Neural crest cell (in vitro differentiated cells): ENCODE measurements at regions not wholly inside any gene's neighbourhood (a gene's known extent, or its start where the extent isn't known, plus 50 kb on each side); places are given as distances from the start of the nearest gene placed in this dataset.
A peak's percentile ranks its signal among the peaks of the same experiment; 100 is the strongest.

ENCODE experiments used
- DNase-seq: peaks from one replicate; pipeline ENCODE4 v3.0.0; 2021; ENCODE audit warnings: low read depth, mixed read lengths, low spot score
- H3K27ac Mint-ChIP-seq: one replicate; pipeline ENCODE4 v1.8.0; 2021; ENCODE audit warnings: mild to moderate bottlenecking, mixed read lengths; ENCODE audit not compliant: unreplicated experiment
- H3K27me3 Mint-ChIP-seq: 2 replicates; pipeline ENCODE4 v1.8.0; 2021; ENCODE audit warnings: low read depth, mild to moderate bottlenecking, mixed read lengths
- H3K36me3 Mint-ChIP-seq: 2 replicates; pipeline ENCODE4 v1.8.0; 2021; ENCODE audit warnings: low read depth, mild to moderate bottlenecking, mixed read lengths
- H3K4me1 Mint-ChIP-seq: 2 replicates; pipeline ENCODE4 v1.8.0; 2021; ENCODE audit warnings: mixed read lengths
- H3K4me3 Mint-ChIP-seq: one replicate; pipeline ENCODE4 v1.8.0; 2021; ENCODE audit warnings: mild to moderate bottlenecking, mixed read lengths
- H3K9me3 Mint-ChIP-seq: 2 replicates; pipeline ENCODE4 v1.8.0; 2021; ENCODE audit warnings: mixed read lengths
- CTCF ChIP-seq: fragments of 200-600 bp; sonication (generic); conservative IDR thresholded peaks from 2 replicates; pipeline ENCODE4 v1.5.0; 2021; ENCODE audit warnings: antibody characterized with exemption, mild to moderate bottlenecking

GRCh38 chr6:145427232-145427631, 308.1 kb downstream of the EPM2A start:
- H3K27ac Mint-ChIP-seq, result peak overlapping the region; percentile 48

GRCh38 chr6:145428706-145429105, 306.6 kb downstream of the EPM2A start:
- TF ChIP-seq CTCF, result no peak
- DNase-seq, result no peak
- no peaks in the 10 kb centered on the region for H3K27me3 Mint-ChIP-seq
- H3K4me1 Mint-ChIP-seq, result peaks cover 7% of the 10 kb centered on the region
- no peaks in the 10 kb centered on the region for H3K36me3 Mint-ChIP-seq
- H3K4me3 Mint-ChIP-seq, result no peak overlapping the region
- no peak overlapping the region for H3K27ac Mint-ChIP-seq
- H3K9me3 Mint-ChIP-seq, result no peaks in the 10 kb centered on the region

More at GRCh38 chr6:145427232-145427631, 308.1 kb downstream of the EPM2A start:
- Mint-ChIP-seq H3K4me3 (no peak overlapping the region), H3K4me1 (peaks cover 7% of the 10 kb centered on the region), H3K36me3 (no peaks in the 10 kb centered on the region), H3K27me3 (no peaks in the 10 kb centered on the region), H3K9me3 (no peaks in the 10 kb centered on the region)
- TF ChIP-seq CTCF, result no peak
- no peak for DNase-seq

- no peak for TF ChIP-seq CTCF
- Mint-ChIP-seq H3K27ac (no peak overlapping the region), H3K27me3 (no peaks in the 10 kb centered on the region), H3K36me3 (peaks cover 16% of the 10 kb centered on the region), H3K4me1 (no peaks in the 10 kb centered on the region), H3K9me3 (peaks cover 19% of the 10 kb centered on the region), H3K4me3 (no peak overlapping the region)
- no peak for DNase-seq
Observed at GRCh38 chr6:145442110-145442509, 293.2 kb downstream of the EPM2A start.

- no peak for TF ChIP-seq CTCF
- H3K4me3 Mint-ChIP-seq, result no peak overlapping the region
- H3K4me1 Mint-ChIP-seq, result no peaks in the 10 kb centered on the region
- H3K27ac Mint-ChIP-seq, result no peak overlapping the region
- H3K27me3 Mint-ChIP-seq, result no peaks in the 10 kb centered on the region
- H3K9me3 Mint-ChIP-seq, result peaks cover 22% of the 10 kb centered on the region
- DNase-seq, result no peak
- H3K36me3 Mint-ChIP-seq, result peaks cover 16% of the 10 kb centered on the region
Observed at GRCh38 chr6:145445674-145446073, 289.6 kb downstream of the EPM2A start.

- Mint-ChIP-seq H3K4me3 (no peak overlapping the region), H3K36me3 (peaks cover 7% of the 10 kb centered on the region), H3K9me3 (peaks cover 7% of the 10 kb centered on the region), H3K4me1 (no peaks in the 10 kb centered on the region), H3K27ac (no peak overlapping the region), H3K27me3 (no peaks in the 10 kb centered on the region)
- TF ChIP-seq CTCF, result no peak
- DNase-seq, result no peak
Observed at GRCh38 chr6:145451029-145451428, 284.3 kb downstream of the EPM2A start.

GRCh38 chr6:145453376-145453775, 281.9 kb downstream of the EPM2A start:
- H3K27ac Mint-ChIP-seq, result no peak overlapping the region
- no peaks in the 10 kb centered on the region for H3K27me3 Mint-ChIP-seq
- H3K4me1 Mint-ChIP-seq, result no peaks in the 10 kb centered on the region
- DNase-seq, result no peak
- H3K4me3 Mint-ChIP-seq, result no peak overlapping the region
- no peaks in the 10 kb centered on the region for H3K9me3 Mint-ChIP-seq
- TF ChIP-seq CTCF, result peak; percentile 57
- no peaks in the 10 kb centered on the region for H3K36me3 Mint-ChIP-seq
